Liver (tissue), 3 donors: ENCODE measurements at regions not wholly inside any gene's neighbourhood (a gene's known extent, or its start where the extent isn't known, plus 50 kb on each side); places are given as distances from the start of the nearest gene placed in this dataset.

ENCODE experiments used
- HNF4A ChIP-seq, 2 donors: conservative IDR thresholded peaks; 2 replicates each; pipeline ENCODE4 v1.6.1; 2016; ENCODE audit warnings: antibody characterized with exemption in 2 of 2, mild to moderate bottlenecking in 2 of 2
- RAD21 ChIP-seq, 2 donors: IDR thresholded peaks; 2 replicates each; pipeline ENCODE4 v1.6.1; 2016; ENCODE audit warnings: antibody characterized with exemption in 2 of 2, mild to moderate bottlenecking in 2 of 2
- SP1 ChIP-seq: IDR thresholded peaks from 2 replicates; pipeline ENCODE4 v1.6.1; 2018; ENCODE audit warnings: antibody characterized with exemption, mild to moderate bottlenecking
- TF ChIP-seq, protein P1 (sequence below): fragments of 150-350 bp; IDR thresholded peaks from 2 replicates; pipeline ENCODE4 v1.5.1; 2017; ENCODE audit warnings: improper control_type of control experiment, low read depth, low read length; ENCODE audit not compliant: missing input control
- donor health status: healthy.
- donor health status: healthy.

DNA sequence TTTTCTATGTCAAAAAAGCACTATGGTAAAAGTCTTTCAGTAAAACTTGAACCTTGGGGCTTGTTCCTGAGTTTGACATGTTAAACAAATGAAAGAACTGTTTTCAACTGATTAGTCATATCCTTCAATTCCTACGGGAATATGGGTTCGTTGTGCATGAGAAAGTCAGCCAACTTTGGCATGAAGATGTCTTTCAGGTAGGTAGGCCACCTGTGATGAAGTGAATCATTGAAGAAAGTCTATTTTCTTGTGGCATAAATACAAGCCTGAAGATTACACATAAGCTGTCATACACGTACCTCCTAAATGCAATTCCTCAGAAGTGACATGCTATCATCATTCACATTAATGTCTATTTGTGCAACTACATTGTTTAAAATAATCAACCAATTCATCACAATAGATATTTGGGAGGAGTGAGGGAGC, 513.0 kb downstream of the IRS2 start:
- TF ChIP-seq, protein P1, sequence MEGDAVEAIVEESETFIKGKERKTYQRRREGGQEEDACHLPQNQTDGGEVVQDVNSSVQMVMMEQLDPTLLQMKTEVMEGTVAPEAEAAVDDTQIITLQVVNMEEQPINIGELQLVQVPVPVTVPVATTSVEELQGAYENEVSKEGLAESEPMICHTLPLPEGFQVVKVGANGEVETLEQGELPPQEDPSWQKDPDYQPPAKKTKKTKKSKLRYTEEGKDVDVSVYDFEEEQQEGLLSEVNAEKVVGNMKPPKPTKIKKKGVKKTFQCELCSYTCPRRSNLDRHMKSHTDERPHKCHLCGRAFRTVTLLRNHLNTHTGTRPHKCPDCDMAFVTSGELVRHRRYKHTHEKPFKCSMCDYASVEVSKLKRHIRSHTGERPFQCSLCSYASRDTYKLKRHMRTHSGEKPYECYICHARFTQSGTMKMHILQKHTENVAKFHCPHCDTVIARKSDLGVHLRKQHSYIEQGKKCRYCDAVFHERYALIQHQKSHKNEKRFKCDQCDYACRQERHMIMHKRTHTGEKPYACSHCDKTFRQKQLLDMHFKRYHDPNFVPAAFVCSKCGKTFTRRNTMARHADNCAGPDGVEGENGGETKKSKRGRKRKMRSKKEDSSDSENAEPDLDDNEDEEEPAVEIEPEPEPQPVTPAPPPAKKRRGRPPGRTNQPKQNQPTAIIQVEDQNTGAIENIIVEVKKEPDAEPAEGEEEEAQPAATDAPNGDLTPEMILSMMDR, result no peak
- TF ChIP-seq HNF4A (conservative IDR thresholded peaks at IDR 0.05) (no peak), SP1 (no peak), RAD21 (IDR thresholded peaks at IDR 0.05) (no peak)
